Tibial nerve (tissue), 4 donors: ENCODE measurements at regions not wholly inside any gene's neighbourhood (a gene's known extent, or its start where the extent isn't known, plus 50 kb on each side); places are given as distances from the start of the nearest gene placed in this dataset.

ENCODE experiments used
- DNase-seq, 2 donors: peaks; one replicate each; pipeline ENCODE4 v3.0.0-alpha.2; 2019; ENCODE audit warnings: low spot score in 2 of 2
- H3K27ac ChIP-seq, 4 donors: fragments of 200-600 bp; sonication (generic) in 3 of 4; one replicate each; pipeline ENCODE4 v1.5.1; 2017 to 2019; ENCODE audit warnings: mild to moderate bottlenecking in 1 of 4
- H3K27me3 ChIP-seq, 2 donors: fragments of 200-600 bp; sonication (generic) in 1 of 2; one replicate each; pipeline versions ENCODE4 v1.5.1 to v1.6.0; 2017 to 2019
- H3K36me3 ChIP-seq, 3 donors: fragments of 200-600 bp; sonication (generic); one replicate each; pipeline ENCODE4 v1.5.1; 2018 to 2019
- H3K4me1 ChIP-seq, 4 donors: fragments of 200-600 bp; sonication (generic) in 3 of 4; one replicate each; pipeline ENCODE4 v1.5.1; 2017 to 2019
- H3K4me3 ChIP-seq, 4 donors: fragments of 200-600 bp; sonication (generic) in 3 of 4; one replicate each; pipeline ENCODE4 v1.5.1; 2017 to 2019; ENCODE audit warnings: mild to moderate bottlenecking in 1 of 4, moderate library complexity in 1 of 4
- H3K9me3 ChIP-seq, 4 donors: fragments of 200-600 bp; sonication (generic) in 3 of 4; one replicate each; pipeline ENCODE4 v1.5.1; 2017 to 2019
- CTCF ChIP-seq, 5 experiments: fragments of 200-600 bp in 3 of 5; fragments of 450-650 bp in 2 of 5; sonication (generic) in 3 of 5; IDR thresholded peaks; one replicate each; pipeline ENCODE4 v1.5.1; 2016 to 2019; ENCODE audit warnings: antibody characterized with exemption in 5 of 5, mild to moderate bottlenecking in 3 of 5, moderate library complexity in 2 of 5
- EP300 ChIP-seq, 2 donors: sonication (generic); formaldehyde crosslinking; IDR thresholded peaks; one replicate each; pipeline ENCODE4 v1.6.1; 2017; ENCODE audit warnings: antibody characterized with exemption in 2 of 2, mild to moderate bottlenecking in 1 of 2
- POLR2A ChIP-seq, 2 donors: fragments of 450-650 bp; IDR thresholded peaks; one replicate each; pipeline ENCODE4 v1.6.1; 2017; ENCODE audit warnings: antibody characterized with exemption in 2 of 2, mild to moderate bottlenecking in 2 of 2, moderate library complexity in 2 of 2
- WGBS, 2 donors: methylation state at CpG; one replicate each; pipeline ENCODE4 v1.1.5; 2018; 5-methylcytosine and 5-hydroxymethylcytosine counted together

- TF ChIP-seq EP300 (IDR thresholded peaks at IDR 0.05) = no peak
- Histone ChIP-seq H3K4me3 (no peak overlapping the region), H3K9me3 (no peaks in the 10 kb centered on the region), H3K4me1 (no peaks in the 10 kb centered on the region), H3K27me3 (no peaks in the 10 kb centered on the region), H3K36me3 (no peaks in the 10 kb centered on the region), H3K27ac (no peak overlapping the region)
- 49 to 57% methylated on average over 6 of the region's 6 CpGs for WGBS, 2 donors
- no peak for DNase-seq
Measured at GRCh38 chr5:99129768-99130501, 201.1 kb upstream of the CHD1 start.

- no peak for DNase-seq
- TF ChIP-seq CTCF (IDR thresholded peaks at IDR 0.05) = no peak
- no peak for TF ChIP-seq POLR2A (IDR thresholded peaks at IDR 0.05)
- H3K9me3 ChIP-seq = no peaks in the 10 kb centered on the region
- no peak overlapping the region for H3K4me3 ChIP-seq
- no peaks in the 10 kb centered on the region for H3K27me3 ChIP-seq
- no peak overlapping the region for H3K27ac ChIP-seq
- H3K4me1 ChIP-seq = no peaks in the 10 kb centered on the region
- no peaks in the 10 kb centered on the region for H3K36me3 ChIP-seq
Measured at GRCh38 chr5:99122976-99123375, 194.2 kb upstream of the CHD1 start.

GRCh38 chr5:99119326-99119725 lies 190.5 kb upstream of the CHD1 start:
- Histone ChIP-seq H3K27me3 (no peaks in the 10 kb centered on the region), H3K4me3 (no peak overlapping the region), H3K9me3 (no peaks in the 10 kb centered on the region), H3K36me3 (no peaks in the 10 kb centered on the region), H3K4me1 (no peaks in the 10 kb centered on the region), H3K27ac (no peak overlapping the region)
- WGBS, 2 donors = 88% methylated on average over 3 of the region's 3 CpGs
- DNase-seq = no peak
- TF ChIP-seq CTCF (IDR thresholded peaks at IDR 0.05) (no peak), EP300 (IDR thresholded peaks at IDR 0.05) (no peak), POLR2A (IDR thresholded peaks at IDR 0.05) (no peak)

GRCh38 chr5:99116526-99116925 lies 187.7 kb upstream of the CHD1 start:
- H3K4me1 ChIP-seq = no peaks in the 10 kb centered on the region
- no peaks in the 10 kb centered on the region for H3K27me3 ChIP-seq
- no peak for TF ChIP-seq POLR2A (IDR thresholded peaks at IDR 0.05)
- no peak for TF ChIP-seq CTCF (IDR thresholded peaks at IDR 0.05)
- TF ChIP-seq EP300 (IDR thresholded peaks at IDR 0.05) = no peak
- WGBS, 2 donors = 82 to 83% methylated on average over 4 of the region's 4 CpGs
- no peak overlapping the region for H3K4me3 ChIP-seq
- H3K36me3 ChIP-seq = no peaks in the 10 kb centered on the region
- DNase-seq = no peak
- H3K27ac ChIP-seq = no peak overlapping the region
- H3K9me3 ChIP-seq = no peaks in the 10 kb centered on the region

GRCh38 chr5:99109894-99110293 lies 181.1 kb upstream of the CHD1 start:
- no peak for DNase-seq
- Histone ChIP-seq H3K4me3 (no peak overlapping the region), H3K27ac (no peak overlapping the region), H3K9me3 (no peaks in the 10 kb centered on the region), H3K4me1 (peaks cover 0 to 3% (median 0%) of the 10 kb centered on the region in 4 donors), H3K27me3 (no peaks in the 10 kb centered on the region), H3K36me3 (no peaks in the 10 kb centered on the region)
- TF ChIP-seq EP300 (IDR thresholded peaks at IDR 0.05) = no peak
- no peak for TF ChIP-seq POLR2A (IDR thresholded peaks at IDR 0.05)
- TF ChIP-seq CTCF (IDR thresholded peaks at IDR 0.05) = no peak
- 92 to 93% methylated on average over 4 of the region's 4 CpGs for WGBS, 2 donors

- Histone ChIP-seq H3K4me3 (no peak overlapping the region), H3K27ac (no peak overlapping the region), H3K4me1 (peaks cover 0 to 6% (median 0%) of the 10 kb centered on the region in 4 donors), H3K36me3 (no peaks in the 10 kb centered on the region), H3K9me3 (no peaks in the 10 kb centered on the region), H3K27me3 (no peaks in the 10 kb centered on the region)
- WGBS, 2 donors = 15 to 18% methylated on average over 3 of the region's 3 CpGs
- no peak for TF ChIP-seq CTCF (IDR thresholded peaks at IDR 0.05)
- TF ChIP-seq POLR2A (IDR thresholded peaks at IDR 0.05) = no peak
- TF ChIP-seq EP300 (IDR thresholded peaks at IDR 0.05) = no peak
- no peak for DNase-seq
Measured at GRCh38 chr5:99105216-99105615, 176.4 kb upstream of the CHD1 start.
